OCI-LY1 (cell line): ENCODE measurements at regions not wholly inside any gene's neighbourhood (a gene's known extent, or its start where the extent isn't known, plus 50 kb on each side); places are given as distances from the start of the nearest gene placed in this dataset.
"Not testable (repeated sequence)": the region's sequence is repeated elsewhere in the genome, so short reads cannot be mapped to it uniquely, and the experiment has no call there.

Source experiments
- H2AFZ ChIP-seq: fragments of 200-600 bp; sonication (generic), shearing (Covaris generic); 2 replicates; pipeline ENCODE4 v1.6.0; 2014; ENCODE audit warnings: antibody characterized with exemption, mild to moderate bottlenecking, low read length
- H3F3A ChIP-seq: fragments of 200-600 bp; sonication (generic), shearing (Covaris generic); 2 replicates; pipeline ENCODE4 v1.6.0; 2014; ENCODE audit warnings: mild to moderate bottlenecking, antibody characterized with exemption, low read length, moderate library complexity; ENCODE audit not compliant: insufficient read depth
- H3K27ac ChIP-seq: fragments of 200-600 bp; sonication (generic); 2 replicates; pipeline ENCODE4 v1.5.1; 2014; ENCODE audit warnings: low read length, mixed run types, mild to moderate bottlenecking, low read depth; ENCODE audit not compliant: poor library complexity, severe bottlenecking
- H3K27me3 ChIP-seq: fragments of 200-600 bp; sonication (generic); 2 replicates; pipeline ENCODE4 v1.6.0; 2014; ENCODE audit warnings: antibody characterized with exemption, mild to moderate bottlenecking, low read length, moderate library complexity; ENCODE audit not compliant: insufficient read depth
- H3K36me3 ChIP-seq: fragments of 200-600 bp; sonication (generic); 2 replicates; pipeline ENCODE4 v1.6.1; 2014; ENCODE audit warnings: mild to moderate bottlenecking, antibody characterized with exemption, low read length, moderate library complexity, mixed read lengths; ENCODE audit not compliant: insufficient read depth
- H3K4me1 ChIP-seq: fragments of 200-600 bp; sonication (generic); 2 replicates; pipeline ENCODE4 v1.5.1; 2014; ENCODE audit warnings: mild to moderate bottlenecking, low read length, moderate library complexity; ENCODE audit not compliant: insufficient read depth, severe bottlenecking
- H3K4me2 ChIP-seq: fragments of 200-600 bp; sonication (generic), shearing (Covaris generic); 2 replicates; pipeline ENCODE4 v1.6.1; 2014; ENCODE audit warnings: low read length
- H3K4me3 ChIP-seq: fragments of 200-600 bp; sonication (generic); 2 replicates; pipeline ENCODE4 v1.5.1; 2014; ENCODE audit warnings: low read length, low read depth, mild to moderate bottlenecking, mixed read lengths; ENCODE audit not compliant: poor library complexity, severe bottlenecking
- H3K79me2 ChIP-seq: fragments of 200-600 bp; shearing (Covaris generic); 2 replicates; pipeline ENCODE4 v1.6.1; 2016; ENCODE audit warnings: mixed run types, low read length, mixed read lengths; ENCODE audit not compliant: insufficient read depth
- H3K9ac ChIP-seq: fragments of 200-600 bp; sonication (generic), shearing (Covaris generic); 2 replicates; pipeline ENCODE4 v1.6.1; 2014; ENCODE audit warnings: mild to moderate bottlenecking, low read length, mixed read lengths
- H3K9me2 ChIP-seq: fragments of 200-600 bp; sonication (generic), shearing (Covaris generic); 2 replicates; pipeline ENCODE4 v1.6.1; 2014; ENCODE audit warnings: low read depth, mild to moderate bottlenecking, low read length, mixed read lengths
- H3K9me3 ChIP-seq: fragments of 200-600 bp; shearing (Covaris generic); 2 replicates; pipeline ENCODE4 v1.6.1; 2014; ENCODE audit warnings: low read length, mixed read lengths
- H4K20me1 ChIP-seq: fragments of 200-600 bp; sonication (generic), shearing (Covaris generic); 2 replicates; pipeline ENCODE4 v1.6.0; 2016; ENCODE audit warnings: mild to moderate bottlenecking, low read length; ENCODE audit not compliant: insufficient read depth
- EZH2 ChIP-seq: fragments of 200-600 bp; sonication (generic), shearing (Covaris generic); IDR thresholded peaks from 2 replicates; pipeline ENCODE4 v1.8.0; 2017; ENCODE audit warnings: borderline replicate concordance, mixed run types, mild to moderate bottlenecking, antibody characterized with exemption, low read length, moderate library complexity, mixed read lengths
- TF ChIP-seq, protein P1 (sequence below): fragments of 200-600 bp; sonication (generic), shearing (Covaris generic); IDR thresholded peaks from 2 replicates; pipeline ENCODE4 v1.5.1; 2017; ENCODE audit warnings: mild to moderate bottlenecking, antibody characterized with exemption, low read length, moderate library complexity, mixed read lengths

DNA sequence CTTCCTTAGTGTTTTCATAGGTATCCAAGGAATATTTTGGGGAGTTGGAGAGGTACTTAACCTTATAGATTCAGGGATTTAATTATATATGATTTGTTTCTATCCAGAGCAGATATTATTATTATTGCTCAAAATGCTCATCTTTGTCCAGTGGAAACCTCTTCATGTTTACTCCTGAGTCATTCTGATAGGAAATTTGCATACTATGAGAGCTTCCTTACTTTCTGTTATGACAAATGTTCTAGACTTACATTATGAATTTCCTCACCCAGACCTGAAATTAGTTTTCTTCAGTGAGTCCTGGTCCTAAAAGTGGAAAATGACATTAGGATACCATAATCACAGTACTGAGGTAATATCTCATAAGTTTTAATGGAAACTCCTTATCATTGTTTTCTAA is 57.5 kb upstream of the PLPPR5 start:
- Histone ChIP-seq H3K4me1 (no peaks in the 10 kb centered on the region), H2AFZ (no peak overlapping the region), H3K36me3 (no peaks in the 10 kb centered on the region), H3K9me3 (no peaks in the 10 kb centered on the region), H3K4me3 (no peak overlapping the region), H3K4me2 (no peak overlapping the region), H3K27ac (no peak overlapping the region), H3K79me2 (no peaks in the 10 kb centered on the region), H3K9ac (no peak overlapping the region), H3K9me2 (no peaks in the 10 kb centered on the region), H3F3A (no peaks in the 10 kb centered on the region), H4K20me1 (no peaks in the 10 kb centered on the region), H3K27me3 (no peaks in the 10 kb centered on the region)
- TF ChIP-seq, protein P1, sequence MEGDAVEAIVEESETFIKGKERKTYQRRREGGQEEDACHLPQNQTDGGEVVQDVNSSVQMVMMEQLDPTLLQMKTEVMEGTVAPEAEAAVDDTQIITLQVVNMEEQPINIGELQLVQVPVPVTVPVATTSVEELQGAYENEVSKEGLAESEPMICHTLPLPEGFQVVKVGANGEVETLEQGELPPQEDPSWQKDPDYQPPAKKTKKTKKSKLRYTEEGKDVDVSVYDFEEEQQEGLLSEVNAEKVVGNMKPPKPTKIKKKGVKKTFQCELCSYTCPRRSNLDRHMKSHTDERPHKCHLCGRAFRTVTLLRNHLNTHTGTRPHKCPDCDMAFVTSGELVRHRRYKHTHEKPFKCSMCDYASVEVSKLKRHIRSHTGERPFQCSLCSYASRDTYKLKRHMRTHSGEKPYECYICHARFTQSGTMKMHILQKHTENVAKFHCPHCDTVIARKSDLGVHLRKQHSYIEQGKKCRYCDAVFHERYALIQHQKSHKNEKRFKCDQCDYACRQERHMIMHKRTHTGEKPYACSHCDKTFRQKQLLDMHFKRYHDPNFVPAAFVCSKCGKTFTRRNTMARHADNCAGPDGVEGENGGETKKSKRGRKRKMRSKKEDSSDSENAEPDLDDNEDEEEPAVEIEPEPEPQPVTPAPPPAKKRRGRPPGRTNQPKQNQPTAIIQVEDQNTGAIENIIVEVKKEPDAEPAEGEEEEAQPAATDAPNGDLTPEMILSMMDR = no peak
- no peak for TF ChIP-seq EZH2

DNA sequence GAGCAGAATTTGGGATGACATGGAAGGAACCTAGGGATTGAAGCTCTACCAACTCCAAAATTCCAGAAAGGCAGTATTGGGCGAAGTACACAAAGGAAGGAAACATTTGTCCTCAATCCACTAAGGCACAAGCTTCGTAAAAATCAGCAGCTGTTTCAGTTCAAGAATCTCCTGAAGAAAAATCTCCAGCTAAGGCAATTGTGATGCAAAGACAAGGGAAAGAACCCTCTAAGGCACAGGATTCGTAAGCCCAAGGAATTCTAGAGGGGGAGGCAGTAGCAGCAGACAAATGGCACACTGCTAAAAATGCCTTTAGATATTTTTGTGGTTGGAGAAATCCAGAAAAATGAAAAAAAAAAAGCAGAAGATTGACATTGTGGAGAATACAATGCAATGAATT is 64.5 kb upstream of the PLPPR5 start:
- H3F3A ChIP-seq = no peaks in the 10 kb centered on the region
- no peaks in the 10 kb centered on the region for H3K9me3 ChIP-seq
- no peak overlapping the region for H3K4me2 ChIP-seq
- H3K79me2 ChIP-seq = no peaks in the 10 kb centered on the region
- no peak overlapping the region for H3K4me3 ChIP-seq
- no peaks in the 10 kb centered on the region for H3K36me3 ChIP-seq
- TF ChIP-seq, protein P1 = no peak
- TF ChIP-seq EZH2 = no peak
- H3K27ac ChIP-seq = no peak overlapping the region
- no peaks in the 10 kb centered on the region for H3K9me2 ChIP-seq
- H3K9ac ChIP-seq = no peak overlapping the region
- no peaks in the 10 kb centered on the region for H4K20me1 ChIP-seq
- no peaks in the 10 kb centered on the region for H3K27me3 ChIP-seq
- no peaks in the 10 kb centered on the region for H3K4me1 ChIP-seq
- no peak overlapping the region for H2AFZ ChIP-seq

DNA sequence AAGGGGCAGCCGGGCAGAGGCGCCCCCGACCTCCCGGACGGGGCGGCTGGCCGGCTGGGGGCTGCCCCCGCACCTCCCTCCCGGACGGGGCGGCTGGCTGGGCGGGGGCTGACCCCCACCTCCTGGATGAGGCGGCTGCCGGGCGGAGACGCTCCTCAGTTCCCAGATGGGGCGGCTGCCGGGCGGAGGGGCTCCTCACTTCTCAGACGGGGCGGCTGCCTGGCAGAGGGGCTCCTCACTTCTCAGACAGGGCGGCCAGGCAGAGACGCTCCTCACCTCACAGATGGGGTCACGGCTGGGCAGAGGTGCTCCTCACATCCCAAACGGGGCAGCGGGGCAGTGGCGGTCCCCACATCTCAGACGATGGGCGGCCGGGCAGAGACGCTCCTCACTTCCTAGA is 73.9 kb upstream of the PLPPR5 start:
- not testable (repeated sequence) for H3K4me2 ChIP-seq, H3K36me3 ChIP-seq, H4K20me1 ChIP-seq, H3F3A ChIP-seq, H2AFZ ChIP-seq, H3K9me2 ChIP-seq, H3K9me3 ChIP-seq, H3K4me3 ChIP-seq, H3K27me3 ChIP-seq, H3K4me1 ChIP-seq, H3K79me2 ChIP-seq, H3K9ac ChIP-seq, H3K27ac ChIP-seq

DNA sequence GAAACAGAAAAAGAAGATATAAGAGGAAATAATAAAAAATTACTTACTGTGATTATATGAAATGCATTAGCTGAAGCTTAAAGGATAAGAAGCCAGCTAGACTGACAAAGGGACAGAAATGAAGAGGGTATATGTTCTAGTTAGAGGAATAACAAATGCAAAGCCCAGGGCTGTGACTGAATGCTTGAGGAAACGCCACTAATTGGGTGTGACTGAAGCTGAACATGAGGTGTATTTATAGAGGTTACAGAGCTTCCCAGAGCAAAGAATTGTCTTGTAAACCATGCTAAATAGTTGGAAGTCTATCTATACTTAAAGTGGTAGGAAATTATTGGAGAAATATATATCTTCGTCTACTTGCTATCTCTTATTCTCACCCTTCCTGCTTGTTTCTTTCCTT is 77.7 kb upstream of the PLPPR5 start:
- Histone ChIP-seq H3K9me2 (no peaks in the 10 kb centered on the region), H2AFZ (no peak overlapping the region), H3K36me3 (no peaks in the 10 kb centered on the region), H3K4me2 (no peak overlapping the region), H3F3A (no peaks in the 10 kb centered on the region), H3K9ac (no peak overlapping the region), H3K79me2 (no peaks in the 10 kb centered on the region), H3K4me3 (no peak overlapping the region), H4K20me1 (no peaks in the 10 kb centered on the region), H3K27me3 (no peaks in the 10 kb centered on the region), H3K27ac (no peak overlapping the region), H3K4me1 (no peaks in the 10 kb centered on the region), H3K9me3 (no peaks in the 10 kb centered on the region)
- TF ChIP-seq, protein P1 = no peak
- TF ChIP-seq EZH2 = no peak
